ENCODE measurements at regions not wholly inside any gene's neighbourhood (a gene's known extent, or its start where the extent isn't known, plus 50 kb on each side); places are given as distances from the start of the nearest gene placed in this dataset.

GRCh38 chr21:32135401-32136363 lies 143.2 kb downstream of the MIS18A start:
- DNase-seq (ENCODE audit: low read depth in 3 of 3, low spot score in 2 of 3): no peak

- DNase-seq (ENCODE audit: low read depth in 3 of 3, low spot score in 2 of 3): no peak
Measured at GRCh38 chr21:32134441-32135130, 144.3 kb downstream of the MIS18A start.

GRCh38 chr21:32132881-32133280 lies 146.0 kb downstream of the MIS18A start:
- peak in 1 of 3 donors; percentile 43 for DNase-seq (ENCODE audit: low read depth in 3 of 3, low spot score in 2 of 3)

- DNase-seq (ENCODE audit: low read depth in 3 of 3, low spot score in 2 of 3): no peak
Measured at GRCh38 chr21:32132409-32132808, 146.4 kb downstream of the MIS18A start.

GRCh38 chr21:32131960-32132359 lies 146.9 kb downstream of the MIS18A start:
- DNase-seq (ENCODE audit: low read depth in 3 of 3, low spot score in 2 of 3): no peak

- DNase-seq (ENCODE audit: low read depth in 3 of 3, low spot score in 2 of 3): no peak
Measured at GRCh38 chr21:32131164-32131563, 147.7 kb downstream of the MIS18A start.

GRCh38 chr21:32130031-32130891 lies 148.6 kb downstream of the MIS18A start:
- DNase-seq (ENCODE audit: low read depth in 3 of 3, low spot score in 2 of 3): no peak

- DNase-seq (ENCODE audit: low read depth in 3 of 3, low spot score in 2 of 3): no peak
Measured at GRCh38 chr21:32127081-32127480, 151.8 kb downstream of the MIS18A start.

GRCh38 chr21:32122082-32122481 lies 156.8 kb downstream of the MIS18A start:
- no peak for DNase-seq (ENCODE audit: low read depth in 3 of 3, low spot score in 2 of 3)

- no peak for DNase-seq (ENCODE audit: low read depth in 3 of 3, low spot score in 2 of 3)
Measured at GRCh38 chr21:32120230-32120629, 158.6 kb downstream of the MIS18A start.

- DNase-seq (ENCODE audit: low read depth in 3 of 3, low spot score in 2 of 3): no peak
Measured at GRCh38 chr21:32119811-32120210, 159.0 kb downstream of the MIS18A start.

- no peak for DNase-seq (ENCODE audit: low read depth in 3 of 3, low spot score in 2 of 3)
Measured at GRCh38 chr21:32119389-32119788, 159.5 kb downstream of the MIS18A start.

- no peak for DNase-seq (ENCODE audit: low read depth in 3 of 3, low spot score in 2 of 3)
Measured at GRCh38 chr21:32114419-32115035, 164.3 kb downstream of the MIS18A start.

GRCh38 chr21:32113486-32113885 lies 165.4 kb downstream of the MIS18A start:
- DNase-seq (ENCODE audit: low read depth in 3 of 3, low spot score in 2 of 3): no peak

- no peak for DNase-seq (ENCODE audit: low read depth in 3 of 3, low spot score in 2 of 3)
Measured at GRCh38 chr21:32112195-32112594, 166.7 kb downstream of the MIS18A start.

GRCh38 chr21:32108566-32108965 lies 170.3 kb downstream of the MIS18A start:
- DNase-seq (ENCODE audit: low read depth in 3 of 3, low spot score in 2 of 3): no peak

GRCh38 chr21:32103361-32103760 lies 175.5 kb downstream of the MIS18A start:
- DNase-seq (ENCODE audit: low read depth in 3 of 3, low spot score in 2 of 3): no peak

- no peak for DNase-seq (ENCODE audit: low read depth in 3 of 3, low spot score in 2 of 3)
Measured at GRCh38 chr21:32102426-32102825, 176.4 kb downstream of the MIS18A start.

- DNase-seq (ENCODE audit: low read depth in 3 of 3, low spot score in 2 of 3): no peak
Measured at GRCh38 chr21:32101277-32101676, 177.6 kb downstream of the MIS18A start.

GRCh38 chr21:32100423-32100822 lies 178.4 kb downstream of the MIS18A start:
- DNase-seq (ENCODE audit: low read depth in 3 of 3, low spot score in 2 of 3): no peak

Data from right renal cortex interstitium (tissue), 3 donors.